ENCODE measurements at regions not wholly inside any gene's neighbourhood (a gene's known extent, or its start where the extent isn't known, plus 50 kb on each side); places are given as distances from the start of the nearest gene placed in this dataset.
"Not testable (repeated sequence)": the region's sequence is repeated elsewhere in the genome, so short reads cannot be mapped to it uniquely, and the experiment has no call there.

- no peak for DNase-seq
These were observed 76.1 kb upstream of the PDSS1 start for GRCh38 chr10:26621243-26621888.

GRCh38 chr10:26621889-26622711 lies 75.4 kb upstream of the PDSS1 start:
- peak; percentile 5 for DNase-seq

- DNase-seq, result no peak
These were observed 74.6 kb upstream of the PDSS1 start for GRCh38 chr10:26622891-26623290.

- DNase-seq, result no peak
These were observed 73.5 kb upstream of the PDSS1 start for GRCh38 chr10:26624006-26624405.

- DNase-seq, result no peak
These were observed 71.4 kb upstream of the PDSS1 start for GRCh38 chr10:26626066-26626465.

GRCh38 chr10:26627324-26627723 lies 70.2 kb upstream of the PDSS1 start:
- DNase-seq, result no peak

GRCh38 chr10:26628395-26628794 lies 69.1 kb upstream of the PDSS1 start:
- DNase-seq, result no peak

- DNase-seq, result not testable (repeated sequence)
These were observed 65.3 kb upstream of the PDSS1 start for GRCh38 chr10:26632171-26632570.

- not testable (repeated sequence) for DNase-seq
These were observed 63.4 kb upstream of the PDSS1 start for GRCh38 chr10:26634111-26634510.

GRCh38 chr10:26637521-26638275 lies 59.8 kb upstream of the PDSS1 start:
- DNase-seq, result no peak

GRCh38 chr10:26640391-26640790 lies 57.1 kb upstream of the PDSS1 start:
- DNase-seq, result no peak

GRCh38 chr10:26642896-26643653 lies 54.4 kb upstream of the PDSS1 start:
- no peak for DNase-seq

GRCh38 chr10:26647602-26648244 lies 49.8 kb upstream of the PDSS1 start:
- no peak for DNase-seq
